ENCODE measurements at regions not wholly inside any gene's neighbourhood (a gene's known extent, or its start where the extent isn't known, plus 50 kb on each side); places are given as distances from the start of the nearest gene placed in this dataset.

GRCh38 chr14:87388946-87389345, 604.0 kb downstream of the GALC start:
- no peak overlapping the region for H3K27ac Mint-ChIP-seq

More at GRCh38 chr14:87388946-87389345, 604.0 kb downstream of the GALC start:
- Histone ChIP-seq H3K9me2 (ENCODE audit: insufficient read depth) (peaks cover 16% of the 10 kb centered on the region; the same call in 1 of the 2 replicates), H3K36me3 (ENCODE audit: insufficient read depth) (no peaks in the 10 kb centered on the region), H3F3A (replicated peaks; ENCODE audit: low read depth) (no peaks in the 10 kb centered on the region), H3K4me3 (no peak overlapping the region), H2AFZ (no peak overlapping the region), H4K20me1 (replicated peaks; ENCODE audit: insufficient read depth) (no peaks in the 10 kb centered on the region), H3K27ac (ENCODE audit: low read depth) (no peak overlapping the region), H3K79me2 (replicated peaks; ENCODE audit: insufficient read depth) (no peaks in the 10 kb centered on the region), H3K27me3 (ENCODE audit: insufficient read depth) (no peaks in the 10 kb centered on the region), H3K4me2 (no peak overlapping the region), H3K4me1 (ENCODE audit: insufficient read depth) (no peaks in the 10 kb centered on the region)
- Mint-ChIP-seq H3K27me3 (ENCODE audit: insufficient read depth, low read depth, poor library complexity) (peaks cover 2% of the 10 kb centered on the region), H3K36me3 (ENCODE audit: low read depth) (no peaks in the 10 kb centered on the region), H3K4me3 (no peak overlapping the region), H3K4me1 (no peaks in the 10 kb centered on the region), H3K9me3 (no peaks in the 10 kb centered on the region)
- DNase-seq (ENCODE audit: low spot score) (no peak), ATAC-seq (no peak)
- TF ChIP-seq ZNF462 (CRISPR knock-in tag; IDR thresholded peaks at IDR 0.05) (no peak), NANOG (IDR thresholded peaks at IDR 0.05; ENCODE audit: borderline replicate concordance) (no peak), EZH2phosphoT487 (IDR thresholded peaks at IDR 0.05; ENCODE audit: unreplicated experiment) (no peak), REST (IDR thresholded peaks at IDR 0.05; ENCODE audit: unreplicated experiment) (no peak)

Data from GM23338 (cell line).